ENCODE measurements at regions not wholly inside any gene's neighbourhood (a gene's known extent, or its start where the extent isn't known, plus 50 kb on each side); places are given as distances from the start of the nearest gene placed in this dataset.

DNA sequence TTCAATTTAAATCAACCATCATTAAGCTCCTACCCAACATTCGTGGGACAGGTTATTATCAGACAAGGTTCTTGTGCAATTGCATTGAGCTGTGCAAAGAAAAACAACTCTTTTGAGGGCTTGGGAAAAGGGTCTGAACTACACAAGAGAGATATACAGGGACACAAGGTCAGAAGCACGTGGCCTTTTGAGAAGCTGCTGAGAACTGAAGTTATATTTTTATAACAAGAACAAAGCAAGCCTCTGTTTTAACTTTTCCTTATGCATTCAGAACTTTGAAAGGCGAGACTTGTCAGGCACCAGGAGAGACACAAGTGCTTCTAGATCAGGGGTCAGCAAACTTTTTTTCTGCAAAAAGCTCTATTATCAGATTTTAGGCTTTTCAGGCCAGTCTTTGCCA, 274.8 kb upstream of the VCX start:
- Histone ChIP-seq H3K27me3 (ENCODE audit: control insufficient read depth in 5 of 5, insufficient read depth in 4 of 5, low read length in 5 of 5) (no peaks in the 10 kb centered on the region), H3K4me3 (ENCODE audit: low read depth in 1 of 5, low read length in 5 of 5) (no peak overlapping the region), H3K9ac (ENCODE audit: low read length in 5 of 5) (no peak overlapping the region), H3K9me3 (ENCODE audit: control insufficient read depth in 5 of 5, low read length in 5 of 5) (no peaks in the 10 kb centered on the region), H3K4me1 (ENCODE audit: control insufficient read depth in 5 of 5, insufficient read depth in 5 of 5, low read length in 5 of 5) (no peaks in the 10 kb centered on the region), H3K36me3 (ENCODE audit: control insufficient read depth in 5 of 5, insufficient read depth in 5 of 5, low read length in 5 of 5) (no peaks in the 10 kb centered on the region), H3K27ac (ENCODE audit: low read depth, low read length) (no peak overlapping the region)

DNA sequence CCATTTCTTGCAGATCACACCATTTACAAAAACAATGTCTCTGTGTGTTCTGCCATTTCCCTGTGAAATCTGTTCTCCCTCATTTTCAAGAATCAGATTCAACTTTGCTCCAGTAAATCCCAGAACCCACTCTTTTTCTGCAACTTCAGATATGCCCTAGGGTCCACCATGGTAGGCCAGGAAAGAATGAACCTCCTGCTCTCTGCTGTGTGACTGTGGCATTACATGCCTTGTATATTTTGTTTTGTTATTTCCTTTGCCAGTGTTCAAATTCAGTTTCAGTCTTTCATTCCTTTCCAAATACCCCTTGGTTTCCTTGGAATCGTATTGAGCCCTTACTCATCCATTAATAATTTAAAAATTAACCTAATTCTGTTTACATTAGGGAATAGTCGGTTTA, 290.2 kb upstream of the VCX start:
- no peaks in the 10 kb centered on the region for H3K36me3 ChIP-seq (ENCODE audit: control insufficient read depth in 5 of 5, insufficient read depth in 5 of 5, low read length in 5 of 5)
- no peaks in the 10 kb centered on the region for H3K27me3 ChIP-seq (ENCODE audit: control insufficient read depth in 5 of 5, insufficient read depth in 4 of 5, low read length in 5 of 5)
- no peak overlapping the region for H3K4me3 ChIP-seq (ENCODE audit: low read depth in 1 of 5, low read length in 5 of 5)
- H3K27ac ChIP-seq (ENCODE audit: low read depth, low read length), result no peak overlapping the region
- H3K9me3 ChIP-seq (ENCODE audit: control insufficient read depth in 5 of 5, low read length in 5 of 5), result no peaks in the 10 kb centered on the region
- no peak overlapping the region for H3K9ac ChIP-seq (ENCODE audit: low read length in 5 of 5)
- no peaks in the 10 kb centered on the region for H3K4me1 ChIP-seq (ENCODE audit: control insufficient read depth in 5 of 5, insufficient read depth in 5 of 5, low read length in 5 of 5)

DNA sequence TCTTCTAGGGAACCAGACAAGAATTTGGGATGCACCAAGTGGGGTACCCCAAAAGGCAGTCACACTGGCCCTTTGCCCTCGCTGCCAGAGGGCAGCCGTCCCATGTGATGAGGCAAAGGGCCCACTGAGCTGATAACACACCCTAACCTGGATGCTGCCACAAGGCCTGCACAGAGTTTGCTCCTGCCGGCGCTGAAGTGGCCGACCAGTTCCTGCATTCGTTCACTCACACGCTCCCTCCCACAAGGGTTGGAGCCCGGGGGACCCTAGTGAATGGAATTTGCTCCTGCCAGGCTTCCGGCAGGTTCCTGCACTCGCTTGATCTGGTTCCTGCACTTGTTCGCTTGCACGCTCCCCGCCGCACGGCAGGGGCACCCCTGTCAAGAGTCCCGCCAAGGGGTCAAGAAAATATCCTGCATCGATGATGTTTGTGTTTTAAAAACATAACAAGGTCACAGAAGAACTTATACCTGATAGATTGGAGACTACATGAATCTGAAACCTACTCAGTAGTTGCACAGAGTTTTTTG, 296.4 kb upstream of the VCX start:
- Histone ChIP-seq H3K27me3 (ENCODE audit: control insufficient read depth in 5 of 5, insufficient read depth in 4 of 5, low read length in 5 of 5) (no peaks in the 10 kb centered on the region), H3K36me3 (ENCODE audit: control insufficient read depth in 5 of 5, insufficient read depth in 5 of 5, low read length in 5 of 5) (no peaks in the 10 kb centered on the region), H3K27ac (ENCODE audit: low read depth, low read length) (no peak overlapping the region), H3K9me3 (ENCODE audit: control insufficient read depth in 5 of 5, low read length in 5 of 5) (peaks cover 0 to 2% (median 0%) of the 10 kb centered on the region in 5 donors), H3K4me3 (ENCODE audit: low read depth in 1 of 5, low read length in 5 of 5) (no peak overlapping the region), H3K4me1 (ENCODE audit: control insufficient read depth in 5 of 5, insufficient read depth in 5 of 5, low read length in 5 of 5) (no peaks in the 10 kb centered on the region), H3K9ac (ENCODE audit: low read length in 5 of 5) (no peak overlapping the region)

- Histone ChIP-seq H3K4me3 (ENCODE audit: low read depth in 1 of 5, low read length in 5 of 5) (no peak overlapping the region), H3K4me1 (ENCODE audit: control insufficient read depth in 5 of 5, insufficient read depth in 5 of 5, low read length in 5 of 5) (no peaks in the 10 kb centered on the region), H3K27ac (ENCODE audit: low read depth, low read length) (no peak overlapping the region)
These were observed 297.4 kb upstream of the VCX start for GRCh38 chrX:7545564-7545963.

GRCh38 chrX:7542587-7543380, 300.2 kb upstream of the VCX start:
- H3K4me1 ChIP-seq (ENCODE audit: control insufficient read depth in 5 of 5, insufficient read depth in 5 of 5, low read length in 5 of 5), result no peaks in the 10 kb centered on the region
- no peak overlapping the region for H3K9ac ChIP-seq (ENCODE audit: low read length in 5 of 5)
- H3K36me3 ChIP-seq (ENCODE audit: control insufficient read depth in 5 of 5, insufficient read depth in 5 of 5, low read length in 5 of 5), result no peaks in the 10 kb centered on the region
- H3K9me3 ChIP-seq (ENCODE audit: control insufficient read depth in 5 of 5, low read length in 5 of 5), result peaks cover 0 to 3% (median 0%) of the 10 kb centered on the region in 5 donors
- no peak overlapping the region for H3K4me3 ChIP-seq (ENCODE audit: low read depth in 1 of 5, low read length in 5 of 5)
- H3K27me3 ChIP-seq (ENCODE audit: control insufficient read depth in 5 of 5, insufficient read depth in 4 of 5, low read length in 5 of 5), result no peaks in the 10 kb centered on the region
- no peak overlapping the region for H3K27ac ChIP-seq (ENCODE audit: low read depth, low read length)

More at GRCh38 chrX:7545564-7545963, 297.4 kb upstream of the VCX start:
- H3K27me3 ChIP-seq (ENCODE audit: control insufficient read depth in 5 of 5, insufficient read depth in 4 of 5, low read length in 5 of 5), result no peaks in the 10 kb centered on the region
- H3K9me3 ChIP-seq (ENCODE audit: control insufficient read depth in 5 of 5, low read length in 5 of 5), result peaks cover 0 to 2% (median 0%) of the 10 kb centered on the region in 5 donors
- no peaks in the 10 kb centered on the region for H3K36me3 ChIP-seq (ENCODE audit: control insufficient read depth in 5 of 5, insufficient read depth in 5 of 5, low read length in 5 of 5)
- H3K9ac ChIP-seq (ENCODE audit: low read length in 5 of 5), result no peak overlapping the region

DNA sequence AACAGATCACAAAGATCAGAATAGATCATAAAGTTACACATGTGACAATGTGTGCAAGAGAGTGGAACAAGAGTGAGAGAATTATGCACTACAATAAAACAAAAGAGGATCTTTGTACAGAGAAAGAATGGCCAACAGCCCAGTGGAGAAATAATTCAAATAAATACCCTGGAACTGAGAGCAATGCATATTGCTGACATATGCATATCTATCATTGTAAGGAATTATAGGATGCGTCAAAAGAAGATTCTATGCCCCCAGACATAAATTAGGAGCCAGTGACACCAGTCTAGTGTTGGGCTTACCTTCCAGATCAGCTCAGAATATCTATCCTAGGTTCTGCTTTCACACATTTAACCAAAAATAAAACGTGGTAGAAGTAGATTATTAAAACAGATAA, 320.1 kb upstream of the VCX start:
- no peak overlapping the region for H3K27ac ChIP-seq (ENCODE audit: low read depth, low read length)
- peaks cover 0 to 3% (median 0%) of the 10 kb centered on the region in 5 donors for H3K9me3 ChIP-seq (ENCODE audit: control insufficient read depth in 5 of 5, low read length in 5 of 5)
- H3K4me3 ChIP-seq (ENCODE audit: low read depth in 1 of 5, low read length in 5 of 5), result no peak overlapping the region
- no peaks in the 10 kb centered on the region for H3K36me3 ChIP-seq (ENCODE audit: control insufficient read depth in 5 of 5, insufficient read depth in 5 of 5, low read length in 5 of 5)
- H3K4me1 ChIP-seq (ENCODE audit: control insufficient read depth in 5 of 5, insufficient read depth in 5 of 5, low read length in 5 of 5), result no peaks in the 10 kb centered on the region
- no peak overlapping the region for H3K9ac ChIP-seq (ENCODE audit: low read length in 5 of 5)
- H3K27me3 ChIP-seq (ENCODE audit: control insufficient read depth in 5 of 5, insufficient read depth in 4 of 5, low read length in 5 of 5), result no peaks in the 10 kb centered on the region

- H3K27me3 ChIP-seq (ENCODE audit: control insufficient read depth in 5 of 5, insufficient read depth in 4 of 5, low read length in 5 of 5), result no peaks in the 10 kb centered on the region
- H3K27ac ChIP-seq (ENCODE audit: low read depth, low read length), result no peak overlapping the region
These were observed 327.1 kb upstream of the VCX start for GRCh38 chrX:7515681-7516413.

GRCh38 chrX:7514871-7515599, 327.9 kb upstream of the VCX start:
- Histone ChIP-seq H3K27ac (ENCODE audit: low read depth, low read length) (no peak overlapping the region), H3K9ac (ENCODE audit: low read length in 5 of 5) (no peak overlapping the region), H3K27me3 (ENCODE audit: control insufficient read depth in 5 of 5, insufficient read depth in 4 of 5, low read length in 5 of 5) (no peaks in the 10 kb centered on the region), H3K4me1 (ENCODE audit: control insufficient read depth in 5 of 5, insufficient read depth in 5 of 5, low read length in 5 of 5) (no peaks in the 10 kb centered on the region), H3K36me3 (ENCODE audit: control insufficient read depth in 5 of 5, insufficient read depth in 5 of 5, low read length in 5 of 5) (no peaks in the 10 kb centered on the region), H3K9me3 (ENCODE audit: control insufficient read depth in 5 of 5, low read length in 5 of 5) (peaks cover 0 to 5% (median 0%) of the 10 kb centered on the region in 5 donors), H3K4me3 (ENCODE audit: low read depth in 1 of 5, low read length in 5 of 5) (no peak overlapping the region)

More at GRCh38 chrX:7515681-7516413, 327.1 kb upstream of the VCX start:
- Histone ChIP-seq H3K36me3 (ENCODE audit: control insufficient read depth in 5 of 5, insufficient read depth in 5 of 5, low read length in 5 of 5) (no peaks in the 10 kb centered on the region), H3K4me1 (ENCODE audit: control insufficient read depth in 5 of 5, insufficient read depth in 5 of 5, low read length in 5 of 5) (no peaks in the 10 kb centered on the region), H3K9ac (ENCODE audit: low read length in 5 of 5) (no peak overlapping the region), H3K4me3 (ENCODE audit: low read depth in 1 of 5, low read length in 5 of 5) (no peak overlapping the region), H3K9me3 (ENCODE audit: control insufficient read depth in 5 of 5, low read length in 5 of 5) (peaks cover 0 to 5% (median 0%) of the 10 kb centered on the region in 5 donors)

DNA sequence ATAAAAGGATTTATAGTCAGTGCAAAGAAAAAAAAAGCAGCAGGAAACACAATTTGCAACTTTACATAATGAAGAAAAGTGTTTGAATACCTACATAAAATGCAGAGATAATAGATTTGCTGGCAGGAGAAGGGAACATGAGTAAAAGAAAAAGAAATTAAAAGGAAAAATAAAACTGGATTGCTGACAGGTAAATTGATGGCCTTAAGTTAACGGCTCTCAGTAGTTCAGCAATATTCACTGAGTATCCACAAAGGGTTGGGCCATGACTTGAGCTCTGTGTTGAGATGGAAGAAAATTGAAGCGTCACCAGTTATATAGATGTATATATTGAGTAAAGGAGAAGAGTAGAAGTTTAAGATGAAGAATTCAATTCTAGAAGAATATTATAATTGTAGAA, 330.1 kb upstream of the VCX start:
- peaks cover 0 to 5% (median 0%) of the 10 kb centered on the region in 5 donors for H3K9me3 ChIP-seq (ENCODE audit: control insufficient read depth in 5 of 5, low read length in 5 of 5)
- no peaks in the 10 kb centered on the region for H3K4me1 ChIP-seq (ENCODE audit: control insufficient read depth in 5 of 5, insufficient read depth in 5 of 5, low read length in 5 of 5)
- H3K9ac ChIP-seq (ENCODE audit: low read length in 5 of 5), result no peak overlapping the region
- no peaks in the 10 kb centered on the region for H3K27me3 ChIP-seq (ENCODE audit: control insufficient read depth in 5 of 5, insufficient read depth in 4 of 5, low read length in 5 of 5)
- H3K36me3 ChIP-seq (ENCODE audit: control insufficient read depth in 5 of 5, insufficient read depth in 5 of 5, low read length in 5 of 5), result no peaks in the 10 kb centered on the region
- H3K4me3 ChIP-seq (ENCODE audit: low read depth in 1 of 5, low read length in 5 of 5), result no peak overlapping the region
- H3K27ac ChIP-seq (ENCODE audit: low read depth, low read length), result no peak overlapping the region
